KMS-11 (cell line): ENCODE measurements at regions not wholly inside any gene's neighbourhood (a gene's known extent, or its start where the extent isn't known, plus 50 kb on each side); places are given as distances from the start of the nearest gene placed in this dataset.

Source experiments
- H2AFZ ChIP-seq: fragments of 200-600 bp; sonication (generic); 2 replicates; pipeline ENCODE4 v1.6.1; 2016; ENCODE audit warnings: antibody characterized with exemption, mixed run types, low read depth
- H3K27ac ChIP-seq: fragments of 200-600 bp; sonication (generic); 2 replicates; pipeline ENCODE4 v1.6.1; 2016; ENCODE audit warnings: mild to moderate bottlenecking, mixed run types
- H3K27me3 ChIP-seq: fragments of 200-600 bp; sonication (generic); 2 replicates; pipeline ENCODE4 v1.6.1; 2017; ENCODE audit warnings: mild to moderate bottlenecking, low read depth, mixed run types, moderate library complexity; ENCODE audit not compliant: insufficient read depth
- H3K36me3 ChIP-seq: fragments of 200-600 bp; sonication (generic); 2 replicates; pipeline ENCODE4 v1.6.1; 2017; ENCODE audit warnings: mild to moderate bottlenecking, mixed run types; ENCODE audit not compliant: insufficient read depth
- H3K4me1 ChIP-seq: fragments of 200-600 bp; sonication (generic); 2 replicates; pipeline ENCODE4 v1.6.1; 2016; ENCODE audit warnings: mild to moderate bottlenecking, low read depth, mixed run types; ENCODE audit not compliant: poor library complexity, severe bottlenecking
- H3K4me2 ChIP-seq: fragments of 200-600 bp; sonication (generic); 2 replicates; pipeline ENCODE4 v1.7.0; 2016; ENCODE audit warnings: mild to moderate bottlenecking, mixed run types
- H3K4me3 ChIP-seq: fragments of 200-600 bp; sonication (generic); IDR thresholded peaks from 2 replicates; pipeline ENCODE4 v1.6.1; 2017; ENCODE audit warnings: low read depth, low read length, mixed read lengths; ENCODE audit not compliant: insufficient read depth
- H3K79me2 ChIP-seq: fragments of 200-600 bp; sonication (generic); 2 replicates; pipeline ENCODE4 v1.6.1; 2016; ENCODE audit warnings: low read depth, mixed run types; ENCODE audit not compliant: insufficient read depth
- H3K9ac ChIP-seq: fragments of 200-600 bp; sonication (generic); 2 replicates; pipeline ENCODE4 v1.6.1; 2016; ENCODE audit warnings: mild to moderate bottlenecking, mixed run types
- H4K20me1 ChIP-seq: fragments of 200-600 bp; sonication (generic); 2 replicates; pipeline ENCODE4 v1.6.1; 2016; ENCODE audit warnings: mild to moderate bottlenecking, mixed run types; ENCODE audit not compliant: insufficient read depth
- TF ChIP-seq, protein P1 (sequence below): fragments of 200-600 bp; sonication (generic); conservative IDR thresholded peaks from 2 replicates; pipeline ENCODE4 v1.6.1; 2017; ENCODE audit warnings: low read depth, mild to moderate bottlenecking, antibody characterized with exemption, low read length, moderate library complexity, mixed read lengths

DNA sequence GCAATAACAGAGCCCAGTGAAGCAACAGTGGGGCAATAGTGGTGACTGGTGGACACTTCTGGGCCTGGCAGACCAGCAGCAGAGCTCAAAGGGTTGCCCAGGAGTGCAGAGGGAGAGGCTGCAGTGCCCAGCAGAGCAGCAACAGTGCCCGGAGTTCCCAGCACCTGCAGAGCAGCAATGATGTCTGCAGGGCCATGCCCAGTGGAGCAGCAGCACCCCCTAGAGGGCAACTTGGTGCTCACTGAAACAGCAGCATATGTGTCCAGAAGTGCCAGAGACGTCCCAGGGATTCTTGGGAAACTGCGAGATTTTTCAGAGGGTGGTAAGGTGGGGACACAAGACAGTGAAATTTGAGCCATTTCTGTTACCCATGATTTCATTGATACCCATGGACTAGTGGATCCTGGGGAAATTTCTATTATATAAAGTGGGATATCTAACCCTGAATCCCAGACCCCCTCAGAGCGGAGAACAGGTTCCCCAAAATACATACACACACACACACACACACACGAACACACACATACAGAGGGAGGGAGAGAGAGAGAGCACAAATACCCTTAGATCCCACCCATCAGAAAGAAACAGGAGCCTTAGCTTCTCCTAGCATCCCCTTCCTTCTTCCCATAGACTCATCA is 156.9 kb upstream of the GJB5 start:
- Histone ChIP-seq H3K27me3 (no peaks in the 10 kb centered on the region), H3K36me3 (no peaks in the 10 kb centered on the region), H2AFZ (no peak overlapping the region), H3K4me3 (no peak overlapping the region), H4K20me1 (no peaks in the 10 kb centered on the region), H3K79me2 (no peaks in the 10 kb centered on the region), H3K27ac (no peak overlapping the region), H3K4me2 (no peak overlapping the region), H3K4me1 (no peaks in the 10 kb centered on the region), H3K9ac (no peak overlapping the region)
- TF ChIP-seq, protein P1, sequence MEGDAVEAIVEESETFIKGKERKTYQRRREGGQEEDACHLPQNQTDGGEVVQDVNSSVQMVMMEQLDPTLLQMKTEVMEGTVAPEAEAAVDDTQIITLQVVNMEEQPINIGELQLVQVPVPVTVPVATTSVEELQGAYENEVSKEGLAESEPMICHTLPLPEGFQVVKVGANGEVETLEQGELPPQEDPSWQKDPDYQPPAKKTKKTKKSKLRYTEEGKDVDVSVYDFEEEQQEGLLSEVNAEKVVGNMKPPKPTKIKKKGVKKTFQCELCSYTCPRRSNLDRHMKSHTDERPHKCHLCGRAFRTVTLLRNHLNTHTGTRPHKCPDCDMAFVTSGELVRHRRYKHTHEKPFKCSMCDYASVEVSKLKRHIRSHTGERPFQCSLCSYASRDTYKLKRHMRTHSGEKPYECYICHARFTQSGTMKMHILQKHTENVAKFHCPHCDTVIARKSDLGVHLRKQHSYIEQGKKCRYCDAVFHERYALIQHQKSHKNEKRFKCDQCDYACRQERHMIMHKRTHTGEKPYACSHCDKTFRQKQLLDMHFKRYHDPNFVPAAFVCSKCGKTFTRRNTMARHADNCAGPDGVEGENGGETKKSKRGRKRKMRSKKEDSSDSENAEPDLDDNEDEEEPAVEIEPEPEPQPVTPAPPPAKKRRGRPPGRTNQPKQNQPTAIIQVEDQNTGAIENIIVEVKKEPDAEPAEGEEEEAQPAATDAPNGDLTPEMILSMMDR: peak; percentile 84

DNA sequence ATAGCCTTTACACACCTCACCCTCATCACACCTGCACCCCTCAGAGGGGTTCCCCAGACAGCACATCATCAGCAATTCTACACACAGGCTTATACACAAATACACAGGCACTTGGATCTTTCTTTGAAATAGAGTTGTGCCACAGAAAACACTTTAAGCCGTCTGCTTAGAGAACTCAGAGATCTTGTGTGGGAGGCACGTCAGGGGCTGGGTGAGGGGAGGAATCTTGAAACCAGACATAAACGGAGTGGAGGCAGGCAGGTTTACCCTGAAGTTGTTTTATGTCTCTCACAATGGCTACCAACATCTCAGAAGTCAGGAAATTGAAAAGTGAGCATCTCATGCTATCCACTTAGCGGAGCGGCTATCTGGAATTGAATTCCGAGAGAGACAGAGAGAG is 151.9 kb upstream of the GJB5 start:
- TF ChIP-seq, protein P1: no peak
- no peak overlapping the region for H3K27ac ChIP-seq
- H3K4me2 ChIP-seq: no peak overlapping the region
- no peak overlapping the region for H2AFZ ChIP-seq
- no peak overlapping the region for H3K4me3 ChIP-seq
- no peaks in the 10 kb centered on the region for H4K20me1 ChIP-seq
- no peaks in the 10 kb centered on the region for H3K79me2 ChIP-seq
- no peak overlapping the region for H3K9ac ChIP-seq
- no peaks in the 10 kb centered on the region for H3K4me1 ChIP-seq
- no peaks in the 10 kb centered on the region for H3K27me3 ChIP-seq
- no peaks in the 10 kb centered on the region for H3K36me3 ChIP-seq

DNA sequence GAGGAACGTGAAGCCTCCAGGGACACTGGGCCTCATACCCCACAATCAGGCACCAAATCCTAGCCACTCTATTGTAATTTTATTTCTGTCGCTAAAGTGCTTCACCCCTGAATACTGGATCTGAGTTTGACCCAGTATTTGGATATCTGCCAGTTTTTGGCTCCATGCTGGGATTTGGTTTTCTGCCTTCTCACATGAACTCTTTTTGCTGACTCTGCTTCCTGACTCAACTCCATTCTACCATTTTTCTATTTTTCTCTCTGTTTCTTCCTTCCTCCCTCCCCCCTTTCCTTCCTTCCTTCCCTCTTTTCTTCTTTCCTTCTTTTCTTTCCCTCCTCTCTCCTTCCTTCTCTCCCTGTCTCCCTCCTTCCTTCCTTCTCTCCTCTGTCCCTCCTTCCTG is 151.3 kb upstream of the GJB5 start:
- Histone ChIP-seq H3K4me1 (no peaks in the 10 kb centered on the region), H3K9ac (no peak overlapping the region), H3K27me3 (no peaks in the 10 kb centered on the region), H3K79me2 (no peaks in the 10 kb centered on the region), H3K36me3 (no peaks in the 10 kb centered on the region), H4K20me1 (no peaks in the 10 kb centered on the region), H2AFZ (no peak overlapping the region), H3K27ac (no peak overlapping the region), H3K4me2 (no peak overlapping the region), H3K4me3 (no peak overlapping the region)
- TF ChIP-seq, protein P1: no peak

- H2AFZ ChIP-seq: no peak overlapping the region
- no peak overlapping the region for H3K4me3 ChIP-seq
- no peaks in the 10 kb centered on the region for H3K36me3 ChIP-seq
- H3K9ac ChIP-seq: no peak overlapping the region
- H3K79me2 ChIP-seq: no peaks in the 10 kb centered on the region
- TF ChIP-seq, protein P1: no peak
- H3K4me1 ChIP-seq: no peaks in the 10 kb centered on the region
- no peaks in the 10 kb centered on the region for H4K20me1 ChIP-seq
- H3K4me2 ChIP-seq: no peak overlapping the region
- no peak overlapping the region for H3K27ac ChIP-seq
- H3K27me3 ChIP-seq: no peaks in the 10 kb centered on the region
Measured at GRCh38 chr1:34606504-34606903, 148.3 kb upstream of the GJB5 start.
